ENCODE measurements at regions not wholly inside any gene's neighbourhood (a gene's known extent, or its start where the extent isn't known, plus 50 kb on each side); places are given as distances from the start of the nearest gene placed in this dataset.
"Not testable (repeated sequence)": the region's sequence is repeated elsewhere in the genome, so short reads cannot be mapped to it uniquely, and the experiment has no call there.

DNA sequence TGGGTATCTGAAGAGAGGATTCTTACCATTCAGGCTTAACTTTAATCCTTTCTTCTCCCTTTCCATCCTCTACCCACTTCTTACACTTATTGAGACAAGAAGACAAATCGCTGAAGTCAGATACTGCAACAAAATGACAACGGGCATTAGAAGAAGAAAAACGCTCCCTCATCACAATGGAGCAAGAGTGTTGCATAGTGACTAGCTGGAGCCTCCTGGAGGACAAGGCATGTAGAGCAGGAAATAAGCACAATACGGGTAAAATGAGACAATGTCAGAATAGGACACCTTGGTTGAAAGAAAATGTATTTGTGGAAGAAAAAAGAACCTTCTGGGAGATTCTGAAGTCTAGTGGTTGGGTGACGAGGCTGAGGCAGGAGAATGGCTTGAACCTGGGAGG, 501.0 kb downstream of the RERGL start:
- H3K36me3 Mint-ChIP-seq: no peaks in the 10 kb centered on the region
- no peaks in the 10 kb centered on the region for H3K4me1 Mint-ChIP-seq
- no peak overlapping the region for H3K27ac Mint-ChIP-seq
- H3K9me3 Mint-ChIP-seq: peaks cover 4% of the 10 kb centered on the region
- no peak for ATAC-seq
- no peak overlapping the region for H3K4me3 Mint-ChIP-seq
- H3K27me3 Mint-ChIP-seq: no peaks in the 10 kb centered on the region

DNA sequence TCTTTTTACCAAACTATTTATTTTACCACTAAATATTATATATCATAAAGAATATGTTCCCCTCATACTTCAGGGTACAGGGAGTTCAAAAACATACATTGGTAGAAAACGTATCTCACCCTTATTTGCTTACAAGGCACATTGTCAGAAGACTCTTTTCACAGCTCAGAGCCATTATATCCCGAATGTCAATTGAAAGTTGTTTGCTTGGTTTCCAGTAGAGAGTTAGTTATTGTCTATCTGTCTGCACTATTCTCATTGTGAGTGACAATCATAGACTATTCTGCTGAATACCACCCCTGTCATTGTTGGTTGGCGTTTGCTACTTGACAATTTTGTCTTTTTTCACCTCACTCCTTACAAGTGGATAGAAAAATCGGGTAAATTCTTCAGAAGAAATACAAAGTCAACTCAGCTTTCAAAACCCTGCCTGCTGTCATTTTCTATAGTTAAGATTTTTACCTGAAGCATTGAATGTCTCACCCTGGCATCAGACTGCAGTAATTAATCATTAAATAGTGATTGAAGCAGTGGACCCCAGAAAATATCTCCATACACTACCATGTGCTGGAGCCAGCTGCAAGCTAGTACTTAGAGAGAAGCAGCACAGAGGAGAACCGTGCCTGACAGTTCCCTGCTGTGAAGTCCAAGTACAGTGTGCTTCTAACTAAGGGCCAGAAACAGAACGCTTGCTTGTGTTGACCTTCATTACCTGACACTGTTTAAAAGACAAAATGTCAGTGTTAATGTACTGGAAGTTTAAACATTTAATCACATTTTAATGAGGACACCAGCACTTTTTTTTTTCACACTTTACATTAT, 510.6 kb downstream of the RERGL start:
- Mint-ChIP-seq H3K4me3 (no peak overlapping the region), H3K27ac (no peak overlapping the region), H3K36me3 (no peaks in the 10 kb centered on the region), H3K4me1 (no peaks in the 10 kb centered on the region), H3K27me3 (no peaks in the 10 kb centered on the region), H3K9me3 (no peaks in the 10 kb centered on the region)
- ATAC-seq: no peak

DNA sequence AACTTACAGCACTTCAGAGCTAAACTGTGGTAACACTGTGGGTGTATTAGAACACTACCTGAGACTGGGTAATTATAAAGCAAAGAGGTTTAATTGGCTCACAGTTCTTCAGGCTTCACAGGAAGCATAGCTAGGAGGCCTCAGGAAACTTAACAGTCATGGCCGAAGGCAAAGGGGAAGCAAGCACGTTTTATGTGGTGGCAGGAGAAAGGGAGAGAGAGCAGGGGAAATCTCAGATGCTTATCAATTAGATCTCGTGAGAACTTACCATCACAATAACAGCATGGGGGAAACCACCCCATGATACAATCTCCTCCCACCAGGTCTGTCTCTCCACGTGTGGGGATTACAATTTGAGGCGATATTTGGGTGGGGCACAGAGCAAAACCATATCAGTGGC, 512.6 kb downstream of the RERGL start:
- no peaks in the 10 kb centered on the region for H3K4me1 Mint-ChIP-seq
- H3K4me3 Mint-ChIP-seq: no peak overlapping the region
- ATAC-seq: no peak
- H3K9me3 Mint-ChIP-seq: no peaks in the 10 kb centered on the region
- no peaks in the 10 kb centered on the region for H3K27me3 Mint-ChIP-seq
- no peak overlapping the region for H3K27ac Mint-ChIP-seq
- no peaks in the 10 kb centered on the region for H3K36me3 Mint-ChIP-seq

DNA sequence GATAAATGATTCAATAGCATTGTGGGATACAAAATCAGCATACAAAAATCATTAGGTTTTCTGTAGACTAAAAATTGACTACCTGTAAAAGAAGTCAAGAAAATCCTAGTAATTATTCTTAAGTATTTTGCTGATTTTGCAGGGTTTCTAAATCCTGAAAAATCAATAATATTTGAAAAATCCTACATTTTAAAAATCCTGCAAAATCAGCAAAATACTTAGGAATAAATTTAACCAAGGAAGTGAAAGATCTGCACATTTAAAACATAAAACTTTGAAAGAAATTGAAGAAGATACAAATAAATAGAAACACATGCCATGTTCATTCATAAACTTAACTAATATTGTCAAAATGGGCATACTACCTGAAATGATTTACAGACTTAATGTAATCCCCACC, 517.7 kb downstream of the RERGL start:
- Mint-ChIP-seq H3K4me1 (no peaks in the 10 kb centered on the region), H3K4me3 (no peak overlapping the region), H3K27ac (no peak overlapping the region), H3K36me3 (no peaks in the 10 kb centered on the region), H3K9me3 (no peaks in the 10 kb centered on the region), H3K27me3 (no peaks in the 10 kb centered on the region)
- no peak for ATAC-seq

DNA sequence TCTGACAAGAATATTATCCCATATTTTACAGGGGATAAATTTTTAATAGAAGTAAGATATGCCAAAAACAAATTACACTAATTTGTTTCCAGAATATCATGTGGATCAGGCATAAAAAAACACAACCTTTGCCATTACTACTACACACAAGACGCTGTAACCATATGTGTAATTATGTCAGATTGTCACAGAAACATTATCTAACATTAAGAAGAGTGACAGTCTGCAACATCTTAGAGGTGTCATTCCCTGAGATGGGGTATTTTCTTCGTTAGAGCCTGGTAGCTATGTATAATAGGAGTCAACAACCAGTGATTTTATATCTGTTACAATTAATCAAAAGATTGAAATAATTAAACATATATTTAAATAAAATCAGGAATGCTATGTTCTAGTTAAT, 518.9 kb downstream of the RERGL start:
- Mint-ChIP-seq H3K27me3 (no peaks in the 10 kb centered on the region), H3K4me1 (no peaks in the 10 kb centered on the region), H3K9me3 (no peaks in the 10 kb centered on the region), H3K27ac (no peak overlapping the region), H3K4me3 (no peak overlapping the region), H3K36me3 (no peaks in the 10 kb centered on the region)
- no peak for ATAC-seq

DNA sequence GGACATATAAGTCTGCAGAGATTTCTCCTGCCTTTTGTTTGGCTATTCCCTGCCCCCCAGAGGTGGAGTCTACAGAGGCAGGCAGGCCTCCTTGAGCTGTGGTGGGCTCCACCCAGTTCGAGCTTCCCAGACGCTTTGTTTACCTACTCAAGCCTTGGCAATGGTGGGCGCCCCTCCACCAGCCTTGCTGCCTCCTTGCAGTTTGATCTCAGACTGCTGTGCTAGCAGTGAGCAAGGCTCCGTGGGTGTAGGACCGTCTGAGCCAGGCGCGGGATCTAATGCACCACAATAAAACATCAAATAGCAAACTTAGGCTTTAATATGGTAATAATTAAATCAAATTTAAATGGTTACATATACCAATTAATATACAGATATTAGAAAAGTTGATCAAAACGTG, 525.4 kb downstream of the RERGL start:
- not testable (repeated sequence) for H3K27ac Mint-ChIP-seq, H3K4me3 Mint-ChIP-seq

GRCh38 chr12:17550011-17550410, 540.0 kb downstream of the RERGL start:
- Mint-ChIP-seq H3K4me3 (no peak overlapping the region), H3K27me3 (no peaks in the 10 kb centered on the region), H3K4me1 (no peaks in the 10 kb centered on the region), H3K36me3 (no peaks in the 10 kb centered on the region), H3K9me3 (peaks cover 13% of the 10 kb centered on the region), H3K27ac (no peak overlapping the region)
- ATAC-seq: no peak

More for the DNA sequence above, 525.4 kb downstream of the RERGL start:
- H3K27me3 Mint-ChIP-seq, H3K4me1 Mint-ChIP-seq, ATAC-seq, H3K9me3 Mint-ChIP-seq, H3K36me3 Mint-ChIP-seq: not testable (repeated sequence)

- Mint-ChIP-seq H3K27me3 (no peaks in the 10 kb centered on the region), H3K36me3 (no peaks in the 10 kb centered on the region), H3K4me1 (no peaks in the 10 kb centered on the region), H3K4me3 (no peak overlapping the region), H3K9me3 (peaks cover 15% of the 10 kb centered on the region), H3K27ac (no peak overlapping the region)
- no peak for ATAC-seq
These were observed 549.1 kb downstream of the RERGL start for GRCh38 chr12:17540921-17541320.

DNA sequence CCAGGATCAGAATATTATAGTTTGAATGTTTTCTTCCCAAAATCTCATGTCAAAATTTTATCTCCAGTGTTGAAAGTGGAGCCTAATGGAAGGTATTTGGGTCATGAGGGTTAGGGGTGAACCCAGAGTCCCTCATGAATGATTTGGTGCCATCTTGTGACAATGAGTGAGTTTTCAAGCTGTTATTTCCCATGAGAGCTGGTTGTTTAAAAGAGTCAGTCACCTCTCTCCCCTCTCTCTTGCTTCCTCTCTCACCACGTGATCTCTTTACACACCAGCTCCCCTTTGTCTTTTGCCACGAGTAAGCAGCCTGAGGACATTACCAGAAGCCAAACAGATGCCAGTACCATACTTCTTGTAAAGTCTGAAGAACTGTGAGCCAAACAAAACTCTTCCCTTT, 561.6 kb downstream of the RERGL start:
- ATAC-seq: no peak
- H3K27ac Mint-ChIP-seq: no peak overlapping the region
- H3K9me3 Mint-ChIP-seq: peaks cover 2% of the 10 kb centered on the region
- H3K4me1 Mint-ChIP-seq: no peaks in the 10 kb centered on the region
- no peaks in the 10 kb centered on the region for H3K27me3 Mint-ChIP-seq
- no peaks in the 10 kb centered on the region for H3K36me3 Mint-ChIP-seq
- no peak overlapping the region for H3K4me3 Mint-ChIP-seq

DNA sequence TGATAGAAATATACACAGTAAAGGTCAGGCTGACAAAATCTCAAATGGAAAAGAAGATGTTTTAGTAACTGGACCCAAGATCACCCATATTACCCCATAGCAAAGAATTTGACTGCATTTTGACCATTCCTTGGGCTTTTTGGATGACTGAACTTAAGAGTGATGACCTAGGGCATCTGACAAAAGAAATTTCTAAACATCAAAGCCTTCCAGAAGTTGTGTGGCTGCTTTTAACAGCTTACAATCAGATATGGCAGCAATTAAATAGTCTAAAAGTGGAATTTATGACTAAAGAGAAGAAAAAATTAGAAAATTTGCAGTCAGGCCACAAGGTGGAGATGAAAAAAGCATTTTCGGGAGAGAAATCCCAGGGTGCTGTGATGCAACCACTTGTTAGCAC, 563.0 kb downstream of the RERGL start:
- no peaks in the 10 kb centered on the region for H3K4me1 Mint-ChIP-seq
- ATAC-seq: no peak
- no peaks in the 10 kb centered on the region for H3K27me3 Mint-ChIP-seq
- H3K36me3 Mint-ChIP-seq: no peaks in the 10 kb centered on the region
- H3K4me3 Mint-ChIP-seq: no peak overlapping the region
- no peak overlapping the region for H3K27ac Mint-ChIP-seq
- H3K9me3 Mint-ChIP-seq: peaks cover 2% of the 10 kb centered on the region

- no peaks in the 10 kb centered on the region for H3K36me3 Mint-ChIP-seq
- H3K9me3 Mint-ChIP-seq: peaks cover 14% of the 10 kb centered on the region
- no peaks in the 10 kb centered on the region for H3K27me3 Mint-ChIP-seq
- H3K27ac Mint-ChIP-seq: no peak overlapping the region
- H3K4me1 Mint-ChIP-seq: no peaks in the 10 kb centered on the region
- no peak for ATAC-seq
- no peak overlapping the region for H3K4me3 Mint-ChIP-seq
These were observed 578.6 kb downstream of the RERGL start for GRCh38 chr12:17511369-17511768.

DNA sequence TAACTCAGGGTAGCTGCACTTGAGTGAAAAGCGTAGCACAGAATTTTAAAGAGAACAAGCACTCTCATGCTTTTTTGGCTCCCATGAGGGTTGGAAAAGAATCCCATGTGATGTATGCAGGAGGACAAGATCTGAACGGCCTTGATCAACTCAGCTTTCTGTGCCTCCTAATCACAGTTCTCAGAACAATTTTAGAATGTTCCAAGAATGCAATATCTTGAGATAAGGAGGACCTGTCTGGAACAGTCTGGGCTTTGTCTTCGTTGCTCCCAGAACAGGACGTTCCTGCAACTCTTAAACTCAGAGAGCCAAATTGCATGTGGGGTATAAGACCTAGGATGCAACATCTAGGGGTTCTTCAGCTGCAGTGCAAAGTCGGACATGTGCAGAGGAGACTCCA, 582.7 kb downstream of the RERGL start:
- no peak for ATAC-seq
- no peaks in the 10 kb centered on the region for H3K36me3 Mint-ChIP-seq
- H3K27me3 Mint-ChIP-seq: no peaks in the 10 kb centered on the region

GRCh38 chr12:17503742-17504141, 586.3 kb downstream of the RERGL start:
- Mint-ChIP-seq H3K4me3 (no peak overlapping the region), H3K27me3 (no peaks in the 10 kb centered on the region)

More for the DNA sequence above, 582.7 kb downstream of the RERGL start:
- no peaks in the 10 kb centered on the region for H3K4me1 Mint-ChIP-seq
- H3K4me3 Mint-ChIP-seq: no peak overlapping the region
- H3K27ac Mint-ChIP-seq: no peak overlapping the region
- H3K9me3 Mint-ChIP-seq: peaks cover 7% of the 10 kb centered on the region

GRCh38 chr12:17489452-17489851, 600.5 kb downstream of the RERGL start:
- H3K9me3 Mint-ChIP-seq: no peaks in the 10 kb centered on the region
- H3K36me3 Mint-ChIP-seq: no peaks in the 10 kb centered on the region
- no peak for ATAC-seq
- H3K4me1 Mint-ChIP-seq: no peaks in the 10 kb centered on the region
- H3K27ac Mint-ChIP-seq: no peak overlapping the region
- H3K27me3 Mint-ChIP-seq: no peaks in the 10 kb centered on the region
- H3K4me3 Mint-ChIP-seq: no peak overlapping the region

More at GRCh38 chr12:17503742-17504141, 586.3 kb downstream of the RERGL start:
- Mint-ChIP-seq H3K4me1 (no peaks in the 10 kb centered on the region), H3K27ac (no peak overlapping the region), H3K36me3 (no peaks in the 10 kb centered on the region), H3K9me3 (peaks cover 5% of the 10 kb centered on the region)
- no peak for ATAC-seq

DNA sequence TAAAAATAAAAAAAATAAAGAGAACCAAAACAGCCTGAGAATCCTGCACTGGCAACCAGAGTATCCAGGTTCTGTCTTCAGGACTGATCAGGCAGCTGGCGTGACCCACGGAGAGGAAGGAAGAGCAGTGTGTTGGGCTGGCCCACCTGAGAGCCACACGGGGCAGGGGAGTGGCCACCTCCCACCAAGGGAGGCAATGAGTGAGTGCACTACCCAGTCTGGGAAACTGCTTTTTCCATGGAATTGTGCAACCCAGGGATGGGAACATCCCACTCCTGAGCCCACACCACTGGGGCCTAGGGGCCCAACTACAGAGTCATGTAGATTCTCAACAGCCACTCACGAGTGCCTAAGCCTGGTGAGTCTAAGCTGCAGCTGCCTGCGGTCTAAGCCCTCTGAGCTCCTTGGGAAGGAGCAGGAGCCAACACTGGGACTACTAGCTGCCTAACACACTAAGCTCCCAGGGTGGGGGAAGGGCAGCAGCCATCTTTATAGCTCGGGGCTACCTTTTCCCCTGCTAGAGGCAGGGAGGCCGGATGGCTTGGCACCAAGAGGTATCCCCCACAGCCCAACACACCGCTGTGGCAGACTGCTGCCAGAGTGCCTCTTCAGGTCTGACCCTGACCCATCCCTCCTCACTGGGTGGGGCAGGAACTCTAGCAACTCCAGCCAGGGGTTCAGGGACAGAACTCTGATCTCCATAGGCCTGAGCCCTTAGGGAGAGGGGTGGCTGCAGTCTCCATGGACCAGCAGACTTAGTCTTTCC, 610.9 kb downstream of the RERGL start:
- Mint-ChIP-seq H3K9me3 (peaks cover 10% of the 10 kb centered on the region), H3K27ac (no peak overlapping the region), H3K36me3 (no peaks in the 10 kb centered on the region), H3K27me3 (no peaks in the 10 kb centered on the region), H3K4me3 (no peak overlapping the region), H3K4me1 (no peaks in the 10 kb centered on the region)
- no peak for ATAC-seq

- Mint-ChIP-seq H3K36me3 (no peaks in the 10 kb centered on the region), H3K27ac (no peak overlapping the region), H3K27me3 (no peaks in the 10 kb centered on the region), H3K9me3 (peaks cover 14% of the 10 kb centered on the region), H3K4me1 (no peaks in the 10 kb centered on the region), H3K4me3 (no peak overlapping the region)
- no peak for ATAC-seq
These were observed 619.5 kb downstream of the RERGL start for GRCh38 chr12:17470460-17470859.
